WTC11 (cell line): ENCODE measurements at regions not wholly inside any gene's neighbourhood (a gene's known extent, or its start where the extent isn't known, plus 50 kb on each side); places are given as distances from the start of the nearest gene placed in this dataset.

Source experiments
- ATAC-seq: fragments of 200-7000 bp; cut with Tn5 transposase; 2 replicates; pipeline ENCODE4 v1.10.0; 2021; ENCODE audit warnings: mild to moderate bottlenecking, moderate library complexity
- CTCF ChIA-PET: fragments of 300-600 bp; sonication (Branson Sonifier 250); formaldehyde crosslinking; loops from one replicate; lab custom pipeline; 2021; ENCODE audit warnings: antibody characterized with exemption; lab: Charles Lee
- POLR2A ChIA-PET: fragments of 350-600 bp; sonication (Branson Sonifier 250); formaldehyde crosslinking; loops from one replicate; lab custom pipeline; 2021; ENCODE audit warnings: antibody characterized with exemption; lab: Charles Lee
- DNase-seq: peaks from one replicate; pipeline ENCODE4 v3.0.0; 2021; ENCODE audit warnings: low spot score
- H3K27ac Mint-ChIP-seq: 2 replicates; pipeline ENCODE4 v1.8.0; 2021; ENCODE audit warnings: mixed read lengths
- H3K27me3 Mint-ChIP-seq: 2 replicates; pipeline ENCODE4 v1.8.0; 2021; ENCODE audit warnings: low read depth, mild to moderate bottlenecking, moderate library complexity, mixed read lengths
- H3K36me3 Mint-ChIP-seq: 2 replicates; pipeline ENCODE4 v1.8.0; 2021; ENCODE audit warnings: mixed read lengths
- H3K4me1 Mint-ChIP-seq: 2 replicates; pipeline ENCODE4 v1.8.0; 2022; ENCODE audit warnings: mixed read lengths
- H3K4me3 Mint-ChIP-seq: 2 replicates; pipeline ENCODE4 v1.8.0; 2021; ENCODE audit warnings: mild to moderate bottlenecking, moderate library complexity, mixed read lengths
- H3K9me3 Mint-ChIP-seq: 2 replicates; pipeline ENCODE4 v1.8.0; 2021; ENCODE audit warnings: mixed read lengths
- ATF1 ChIP-seq: sonication (generic); formaldehyde crosslinking; IDR thresholded peaks from 2 replicates; pipeline ENCODE4 v1.8.1; 2023; ENCODE audit warnings: mild to moderate bottlenecking, moderate library complexity, missing genetic modification reagents
- CDX4 ChIP-seq: fragments of 250-450 bp; sonication (Bioruptor Pico); IDR thresholded peaks from 2 replicates; pipeline ENCODE4 v1.9.0; 2021; ENCODE audit warnings: moderate library complexity, mild to moderate bottlenecking, inconsistent platforms, borderline replicate concordance
- ELF4 ChIP-seq: sonication (generic); formaldehyde crosslinking; IDR thresholded peaks from 2 replicates; pipeline ENCODE4 v1.8.1; 2022; ENCODE audit warnings: low read depth, mild to moderate bottlenecking, moderate library complexity, missing genetic modification reagents
- EMX1 ChIP-seq: fragments of 250-450 bp; sonication (Bioruptor Pico); IDR thresholded peaks from 2 replicates; pipeline ENCODE4 v1.8.0; 2021; ENCODE audit warnings: mild to moderate bottlenecking
- FOXK1 ChIP-seq: sonication (generic); formaldehyde crosslinking; IDR thresholded peaks from 2 replicates; pipeline ENCODE4 v1.8.0; 2022; ENCODE audit warnings: mild to moderate bottlenecking, moderate library complexity, missing genetic modification reagents
- NR1H2 ChIP-seq: sonication (generic); formaldehyde crosslinking; IDR thresholded peaks from 2 replicates; pipeline ENCODE4 v1.9.0; 2021; ENCODE audit warnings: mild to moderate bottlenecking, moderate library complexity, missing genetic modification reagents
- NR2C2 ChIP-seq: sonication (generic); formaldehyde crosslinking; IDR thresholded peaks from 2 replicates; pipeline ENCODE4 v1.8.0; 2022; ENCODE audit warnings: mild to moderate bottlenecking, missing genetic modification reagents
- NR3C1 ChIP-seq: sonication (generic); formaldehyde crosslinking; conservative IDR thresholded peaks from 2 replicates; pipeline ENCODE4 v1.8.1; 2023; ENCODE audit warnings: low read depth, mild to moderate bottlenecking, missing genetic modification reagents
- SMAD3 ChIP-seq: sonication (generic); formaldehyde crosslinking; IDR thresholded peaks from 2 replicates; pipeline ENCODE4 v1.8.0; 2022; ENCODE audit warnings: missing genetic modification reagents, mild to moderate bottlenecking, borderline replicate concordance
- TEAD4 ChIP-seq: sonication (generic); formaldehyde crosslinking; IDR thresholded peaks from 2 replicates; pipeline ENCODE4 v1.8.0; 2022; ENCODE audit warnings: mild to moderate bottlenecking, missing genetic modification reagents
- USF1 ChIP-seq: sonication (generic); formaldehyde crosslinking; IDR thresholded peaks from 2 replicates; pipeline ENCODE4 v1.8.0; 2022; ENCODE audit warnings: mild to moderate bottlenecking, missing genetic modification reagents
- USF2 ChIP-seq: sonication (generic); formaldehyde crosslinking; IDR thresholded peaks from 2 replicates; pipeline ENCODE4 v1.8.1; 2023; ENCODE audit warnings: mild to moderate bottlenecking, missing genetic modification reagents, moderate library complexity
- ZNF219 ChIP-seq: sonication (generic); formaldehyde crosslinking; IDR thresholded peaks from 2 replicates; pipeline ENCODE4 v1.8.0; 2023; ENCODE audit warnings: missing genetic modification reagents, mild to moderate bottlenecking, borderline replicate concordance
- ZNF416 ChIP-seq: fragments of 250-450 bp; sonication (Bioruptor Pico); IDR thresholded peaks from 2 replicates; pipeline ENCODE4 v1.9.0; 2021; ENCODE audit warnings: mild to moderate bottlenecking, inconsistent platforms
- ZNF425 ChIP-seq: fragments of 250-450 bp; sonication (Bioruptor Pico); conservative IDR thresholded peaks from 2 replicates; pipeline ENCODE4 v1.9.0; 2021; ENCODE audit warnings: mild to moderate bottlenecking
- ZNF512 ChIP-seq: sonication (generic); formaldehyde crosslinking; IDR thresholded peaks from 2 replicates; pipeline ENCODE4 v1.8.1; 2022; ENCODE audit warnings: missing genetic modification reagents, borderline replicate concordance
- ZNF532 ChIP-seq: fragments of 250-450 bp; sonication (Bioruptor Pico); IDR thresholded peaks from 2 replicates; pipeline ENCODE4 v1.9.0; 2021; ENCODE audit warnings: mild to moderate bottlenecking, borderline replicate concordance
- ZNF671 ChIP-seq: fragments of 250-450 bp; sonication (Bioruptor Pico); IDR thresholded peaks from 2 replicates; pipeline ENCODE4 v1.8.0; 2021; ENCODE audit warnings: mild to moderate bottlenecking
- TF ChIP-seq, protein P1 (sequence below): fragments of 250-450 bp; sonication (Bioruptor Pico); IDR thresholded peaks from 2 replicates; pipeline ENCODE4 v1.9.0; 2021; ENCODE audit warnings: mild to moderate bottlenecking
- TF ChIP-seq, protein P2 (sequence below): sonication (generic); formaldehyde crosslinking; IDR thresholded peaks from 2 replicates; pipeline ENCODE4 v1.8.1; 2023; ENCODE audit warnings: mild to moderate bottlenecking, missing genetic modification reagents, moderate library complexity

GRCh38 chr10:78947733-78948132 lies 121.0 kb upstream of the ZMIZ1 start:
- H3K4me1 Mint-ChIP-seq = peaks cover 12% of the 10 kb centered on the region
- TF ChIP-seq USF2 (CRISPR knock-in tag) = no peak
- TF ChIP-seq ZNF425 (CRISPR knock-in tag) = no peak
- no peak for TF ChIP-seq SMAD3 (CRISPR knock-in tag)
- no peak for TF ChIP-seq FOXK1
- TF ChIP-seq ZNF512 = no peak
- no peak for TF ChIP-seq ZNF532
- TF ChIP-seq TEAD4 (CRISPR knock-in tag) = no peak
- no peak for TF ChIP-seq ZNF671
- no peak for TF ChIP-seq NR3C1 (CRISPR knock-in tag)
- no peak for TF ChIP-seq ZNF416 (CRISPR knock-in tag)
- no peak for TF ChIP-seq USF1 (CRISPR knock-in tag)
- no peak for TF ChIP-seq ZNF219
- no peak for TF ChIP-seq ATF1 (CRISPR knock-in tag)
- H3K36me3 Mint-ChIP-seq = peaks cover 7% of the 10 kb centered on the region
- H3K27me3 Mint-ChIP-seq = peaks cover 4% of the 10 kb centered on the region
- CTCF ChIA-PET = no interaction called here
- ATAC-seq (no peak), DNase-seq (no peak)
- peaks cover 14% of the 10 kb centered on the region for H3K9me3 Mint-ChIP-seq
- no peak overlapping the region for H3K27ac Mint-ChIP-seq
- POLR2A ChIA-PET = no interaction called here
- no peak overlapping the region for H3K4me3 Mint-ChIP-seq

DNA sequence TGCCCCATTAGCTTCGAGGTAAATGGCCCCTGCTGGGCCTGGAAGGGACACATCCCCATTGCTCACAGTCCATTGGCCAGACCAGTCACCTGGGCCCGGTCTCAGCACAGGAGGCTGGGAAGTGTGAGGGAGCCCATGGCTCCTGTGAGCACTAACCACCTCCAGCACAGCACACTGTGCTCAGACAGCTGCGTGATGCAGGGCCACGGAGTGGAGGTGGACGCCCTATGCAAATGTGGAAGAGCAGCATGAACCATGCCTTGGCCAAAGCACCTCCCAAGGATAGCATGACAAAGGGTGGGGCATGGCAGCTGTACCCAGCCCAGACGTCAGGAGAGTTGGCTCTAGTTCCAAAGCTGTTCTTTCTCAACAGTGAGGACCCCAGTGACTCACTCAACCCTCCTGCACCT lies 120.1 kb upstream of the ZMIZ1 start:
- H3K9me3 Mint-ChIP-seq = peaks cover 6% of the 10 kb centered on the region
- no peak overlapping the region for H3K27ac Mint-ChIP-seq
- ChIA-PET POLR2A (no interaction called here), CTCF (no interaction called here)
- H3K4me1 Mint-ChIP-seq = peaks cover 12% of the 10 kb centered on the region
- no peaks in the 10 kb centered on the region; the same call in 1 of the 2 replicates for H3K36me3 Mint-ChIP-seq
- TF ChIP-seq ELF4 (CRISPR knock-in tag) (no peak), NR2C2 (no peak), CDX4 (CRISPR knock-in tag) (no peak), EMX1 (CRISPR knock-in tag) (no peak), NR1H2 (no peak)
- TF ChIP-seq, protein P1, sequence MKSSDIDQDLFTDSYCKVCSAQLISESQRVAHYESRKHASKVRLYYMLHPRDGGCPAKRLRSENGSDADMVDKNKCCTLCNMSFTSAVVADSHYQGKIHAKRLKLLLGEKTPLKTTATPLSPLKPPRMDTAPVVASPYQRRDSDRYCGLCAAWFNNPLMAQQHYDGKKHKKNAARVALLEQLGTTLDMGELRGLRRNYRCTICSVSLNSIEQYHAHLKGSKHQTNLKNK = no peak
- TF ChIP-seq, protein P2, sequence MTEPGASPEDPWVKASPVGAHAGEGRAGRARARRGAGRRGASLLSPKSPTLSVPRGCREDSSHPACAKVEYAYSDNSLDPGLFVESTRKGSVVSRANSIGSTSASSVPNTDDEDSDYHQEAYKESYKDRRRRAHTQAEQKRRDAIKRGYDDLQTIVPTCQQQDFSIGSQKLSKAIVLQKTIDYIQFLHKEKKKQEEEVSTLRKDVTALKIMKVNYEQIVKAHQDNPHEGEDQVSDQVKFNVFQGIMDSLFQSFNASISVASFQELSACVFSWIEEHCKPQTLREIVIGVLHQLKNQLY (CRISPR knock-in tag) = no peak
- TF ChIP-seq, all 79 proteins: peak for 0
- DNase-seq = no peak
- Mint-ChIP-seq H3K4me3 (no peak overlapping the region), H3K27me3 (no peaks in the 10 kb centered on the region; the same call in none of the 2 replicates)
- no peak for ATAC-seq
